NB4 (cell line): ENCODE measurements at regions not wholly inside any gene's neighbourhood (a gene's known extent, or its start where the extent isn't known, plus 50 kb on each side); places are given as distances from the start of the nearest gene placed in this dataset.

Experiments
- DNase-seq: peaks from one replicate; pipeline ENCODE4 v3.0.0; 2010; ENCODE audit warnings: low read depth
- H3K4me3 ChIP-seq: one replicate; pipeline ENCODE4 v1.5.1; 2011; ENCODE audit warnings: mild to moderate bottlenecking, low read depth, low read length, moderate library complexity
- CTCF ChIP-seq: IDR thresholded peaks from one replicate; pipeline ENCODE4 v1.5.1; 2012; ENCODE audit warnings: low read depth, low read length
- MAX ChIP-seq: IDR thresholded peaks from 2 replicates; pipeline ENCODE4 v1.6.1; 2011; ENCODE audit warnings: low read depth, low read length
- MYC ChIP-seq: IDR thresholded peaks from 2 replicates; pipeline ENCODE4 v1.6.1; 2011; ENCODE audit warnings: low read depth, low read length
- POLR2A ChIP-seq: IDR thresholded peaks from 2 replicates; pipeline ENCODE4 v1.6.1; 2011; ENCODE audit warnings: mild to moderate bottlenecking; ENCODE audit not compliant: insufficient read length; ENCODE audit errors: extremely low read depth

GRCh38 chr2:62339413-62339812 lies 143.5 kb downstream of the B3GNT2 start:
- DNase-seq: no peak
- TF ChIP-seq POLR2A (no peak), CTCF (no peak), MAX (no peak), MYC (no peak)
- H3K4me3 ChIP-seq: no peak overlapping the region

GRCh38 chr2:62338111-62338510 lies 142.2 kb downstream of the B3GNT2 start:
- DNase-seq: no peak
- H3K4me3 ChIP-seq: no peak overlapping the region
- no peak for TF ChIP-seq POLR2A
- TF ChIP-seq MAX: no peak
- TF ChIP-seq CTCF: no peak
- no peak for TF ChIP-seq MYC

- DNase-seq: no peak
- TF ChIP-seq CTCF (no peak), MYC (no peak), POLR2A (no peak), MAX (no peak)
- no peak overlapping the region for H3K4me3 ChIP-seq
Measured at GRCh38 chr2:62337403-62337802, 141.5 kb downstream of the B3GNT2 start.

GRCh38 chr2:62335612-62336011 lies 139.7 kb downstream of the B3GNT2 start:
- DNase-seq: no peak
- no peak for TF ChIP-seq POLR2A
- no peak for TF ChIP-seq CTCF
- TF ChIP-seq MAX: no peak
- no peak for TF ChIP-seq MYC
- no peak overlapping the region for H3K4me3 ChIP-seq

GRCh38 chr2:62334440-62335058 lies 138.6 kb downstream of the B3GNT2 start:
- no peak overlapping the region for H3K4me3 ChIP-seq
- TF ChIP-seq MAX: no peak
- no peak for DNase-seq

- no peak for DNase-seq
- TF ChIP-seq MYC (no peak), POLR2A (no peak), CTCF (no peak), MAX (no peak)
- no peak overlapping the region for H3K4me3 ChIP-seq
Measured at GRCh38 chr2:62334009-62334408, 138.1 kb downstream of the B3GNT2 start.
